DND-41 (cell line): ENCODE measurements at regions not wholly inside any gene's neighbourhood (a gene's known extent, or its start where the extent isn't known, plus 50 kb on each side); places are given as distances from the start of the nearest gene placed in this dataset.

ENCODE experiments used
- ATAC-seq: fragments of 200-7000 bp; cut with Tn5 transposase; 3 replicates; pipeline ENCODE4 v1.9.1; 2021; ENCODE audit warnings: low read depth; ENCODE audit not compliant: insufficient read depth
- DNase-seq: peaks from one replicate; pipeline ENCODE4 v3.0.0-alpha.2; 2020
- H2AFZ ChIP-seq: 2 replicates; pipeline ENCODE4 v1.6.0; 2012; ENCODE audit warnings: low read depth, low read length
- H3K27ac ChIP-seq: 2 replicates; pipeline ENCODE4 v1.5.1; 2012; ENCODE audit warnings: low read length, inconsistent platforms
- H3K27me3 ChIP-seq: fragments of 200-600 bp; sonication (generic); 2 replicates; pipeline ENCODE4 v1.6.0; 2012; ENCODE audit warnings: low read length, mild to moderate bottlenecking, inconsistent platforms; ENCODE audit not compliant: insufficient read depth, poor library complexity
- H3K36me3 ChIP-seq: 2 replicates; pipeline ENCODE4 v1.5.1; 2012; ENCODE audit warnings: low read length, inconsistent platforms; ENCODE audit not compliant: insufficient read depth
- H3K4me1 ChIP-seq: 2 replicates; pipeline ENCODE4 v1.5.1; 2012; ENCODE audit warnings: mild to moderate bottlenecking, low read length; ENCODE audit not compliant: insufficient read depth
- H3K4me2 ChIP-seq: 2 replicates; pipeline ENCODE4 v1.6.0; 2012; ENCODE audit warnings: mild to moderate bottlenecking, moderate library complexity, low read length, inconsistent platforms; ENCODE audit not compliant: insufficient read depth
- H3K4me3 ChIP-seq, 2 experiments: fragments of 200-600 bp in 1 of 2; shearing (Covaris generic) in 1 of 2; 2 replicates each; pipeline ENCODE4 v1.5.1; 2012 to 2016; ENCODE audit warnings: inconsistent platforms in 2 of 2, low read length in 2 of 2, mild to moderate bottlenecking in 2 of 2, low read depth in 1 of 2, moderate library complexity in 1 of 2
- H3K79me2 ChIP-seq: 2 replicates; pipeline ENCODE4 v1.6.0; 2012; ENCODE audit warnings: low read length, inconsistent platforms; ENCODE audit not compliant: insufficient read depth
- H3K9ac ChIP-seq: 2 replicates; pipeline ENCODE4 v1.6.0; 2012; ENCODE audit warnings: low read depth, mild to moderate bottlenecking, inconsistent platforms, low read length, moderate library complexity
- H3K9me3 ChIP-seq: 2 replicates; pipeline ENCODE4 v1.5.1; 2012; ENCODE audit warnings: low read length, moderate library complexity, mild to moderate bottlenecking, inconsistent platforms; ENCODE audit not compliant: insufficient read depth, severe bottlenecking
- H4K20me1 ChIP-seq: 2 replicates; pipeline ENCODE4 v1.6.0; 2012; ENCODE audit warnings: low read length; ENCODE audit not compliant: insufficient read depth
- EZH2 ChIP-seq: IDR thresholded peaks from 3 replicates; pipeline ENCODE4 v1.6.1; 2012; ENCODE audit warnings: borderline replicate concordance, low read depth, mild to moderate bottlenecking, moderate library complexity, low read length, inconsistent platforms; ENCODE audit not compliant: severe bottlenecking
- TF ChIP-seq, protein P1 (sequence below): IDR thresholded peaks from 2 replicates; pipeline ENCODE4 v1.5.1; 2012; ENCODE audit warnings: borderline replicate concordance, low read length, moderate library complexity, mild to moderate bottlenecking; ENCODE audit not compliant: poor library complexity, severe bottlenecking; ENCODE audit errors: extremely low read depth

DNA sequence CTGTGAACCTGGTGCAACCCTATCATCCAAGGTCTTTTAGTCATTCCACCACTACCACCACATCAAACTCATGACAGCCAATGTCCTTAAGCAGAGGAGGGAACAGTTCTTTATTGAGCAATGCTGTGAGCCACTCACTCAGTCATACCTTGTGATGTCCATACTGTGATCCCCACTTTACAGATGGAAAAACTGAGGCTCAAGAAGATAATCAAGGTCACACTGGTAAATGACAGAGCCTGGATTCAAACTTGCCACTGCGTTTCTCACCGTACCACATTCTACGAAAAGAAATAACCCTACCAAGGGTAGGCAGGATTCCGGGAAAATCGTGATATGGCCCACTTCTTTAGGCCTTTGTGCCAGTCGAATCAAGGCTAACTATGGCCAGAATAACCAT lies 172.6 kb downstream of the CCT6B start:
- Histone ChIP-seq H3K27ac (no peak overlapping the region), H4K20me1 (peaks cover 6% of the 10 kb centered on the region; the same call in 1 of the 2 replicates), H3K36me3 (no peaks in the 10 kb centered on the region), H3K9me3 (no peaks in the 10 kb centered on the region), H3K9ac (no peak overlapping the region), H3K79me2 (no peaks in the 10 kb centered on the region), H3K27me3 (peaks cover 2% of the 10 kb centered on the region), H3K4me2 (no peak overlapping the region), H2AFZ (no peak overlapping the region), H3K4me1 (no peaks in the 10 kb centered on the region), H3K4me3 (no peak overlapping the region)
- ATAC-seq (no peak), DNase-seq (no peak)
- no peak for TF ChIP-seq EZH2
- TF ChIP-seq, protein P1, sequence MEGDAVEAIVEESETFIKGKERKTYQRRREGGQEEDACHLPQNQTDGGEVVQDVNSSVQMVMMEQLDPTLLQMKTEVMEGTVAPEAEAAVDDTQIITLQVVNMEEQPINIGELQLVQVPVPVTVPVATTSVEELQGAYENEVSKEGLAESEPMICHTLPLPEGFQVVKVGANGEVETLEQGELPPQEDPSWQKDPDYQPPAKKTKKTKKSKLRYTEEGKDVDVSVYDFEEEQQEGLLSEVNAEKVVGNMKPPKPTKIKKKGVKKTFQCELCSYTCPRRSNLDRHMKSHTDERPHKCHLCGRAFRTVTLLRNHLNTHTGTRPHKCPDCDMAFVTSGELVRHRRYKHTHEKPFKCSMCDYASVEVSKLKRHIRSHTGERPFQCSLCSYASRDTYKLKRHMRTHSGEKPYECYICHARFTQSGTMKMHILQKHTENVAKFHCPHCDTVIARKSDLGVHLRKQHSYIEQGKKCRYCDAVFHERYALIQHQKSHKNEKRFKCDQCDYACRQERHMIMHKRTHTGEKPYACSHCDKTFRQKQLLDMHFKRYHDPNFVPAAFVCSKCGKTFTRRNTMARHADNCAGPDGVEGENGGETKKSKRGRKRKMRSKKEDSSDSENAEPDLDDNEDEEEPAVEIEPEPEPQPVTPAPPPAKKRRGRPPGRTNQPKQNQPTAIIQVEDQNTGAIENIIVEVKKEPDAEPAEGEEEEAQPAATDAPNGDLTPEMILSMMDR = no peak

DNA sequence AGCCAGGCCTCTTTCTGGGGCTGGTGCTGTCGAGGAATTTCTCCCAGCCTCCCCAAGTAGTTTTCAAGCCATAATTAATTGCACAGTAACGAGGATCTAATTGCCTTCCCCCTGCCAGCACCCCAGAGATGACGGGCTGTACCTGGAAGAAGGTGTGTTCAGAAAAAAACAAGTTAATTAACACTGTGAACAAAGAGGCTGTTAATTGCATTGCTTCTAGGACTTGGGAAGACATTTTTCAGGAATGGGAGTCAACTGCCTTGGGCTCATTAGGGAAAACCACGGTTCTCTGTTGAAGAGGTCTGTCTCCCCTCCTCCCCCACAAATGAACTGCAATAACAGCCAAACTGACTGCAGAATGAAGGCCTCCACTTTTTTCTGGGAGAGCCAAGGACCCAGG lies 176.7 kb downstream of the CCT6B start:
- Histone ChIP-seq H3K36me3 (no peaks in the 10 kb centered on the region), H3K27me3 (peaks cover 4% of the 10 kb centered on the region), H4K20me1 (peaks cover 11% of the 10 kb centered on the region), H2AFZ (no peak overlapping the region), H3K4me2 (no peak overlapping the region), H3K4me3 (no peak overlapping the region), H3K79me2 (no peaks in the 10 kb centered on the region), H3K9me3 (no peaks in the 10 kb centered on the region), H3K4me1 (no peaks in the 10 kb centered on the region), H3K27ac (no peak overlapping the region), H3K9ac (no peak overlapping the region)
- DNase-seq = no peak
- ATAC-seq = no peak
- TF ChIP-seq, protein P1 = no peak
- TF ChIP-seq EZH2 = no peak

- DNase-seq = no peak
- Histone ChIP-seq H4K20me1 (peaks cover 11% of the 10 kb centered on the region), H3K4me1 (no peaks in the 10 kb centered on the region), H2AFZ (no peak overlapping the region), H3K9me3 (no peaks in the 10 kb centered on the region), H3K36me3 (no peaks in the 10 kb centered on the region), H3K4me2 (no peak overlapping the region), H3K79me2 (no peaks in the 10 kb centered on the region), H3K27me3 (peaks cover 4% of the 10 kb centered on the region), H3K27ac (no peak overlapping the region), H3K9ac (no peak overlapping the region), H3K4me3 (no peak overlapping the region)
- ATAC-seq = no peak
- TF ChIP-seq, protein P1 = no peak
- no peak for TF ChIP-seq EZH2
Measured at GRCh38 chr17:34782271-34782670, 179.0 kb downstream of the CCT6B start.
